ENCODE measurements at regions not wholly inside any gene's neighbourhood (a gene's known extent, or its start where the extent isn't known, plus 50 kb on each side); places are given as distances from the start of the nearest gene placed in this dataset.
A peak's percentile ranks its signal among the peaks of the same experiment; 100 is the strongest.

DNA sequence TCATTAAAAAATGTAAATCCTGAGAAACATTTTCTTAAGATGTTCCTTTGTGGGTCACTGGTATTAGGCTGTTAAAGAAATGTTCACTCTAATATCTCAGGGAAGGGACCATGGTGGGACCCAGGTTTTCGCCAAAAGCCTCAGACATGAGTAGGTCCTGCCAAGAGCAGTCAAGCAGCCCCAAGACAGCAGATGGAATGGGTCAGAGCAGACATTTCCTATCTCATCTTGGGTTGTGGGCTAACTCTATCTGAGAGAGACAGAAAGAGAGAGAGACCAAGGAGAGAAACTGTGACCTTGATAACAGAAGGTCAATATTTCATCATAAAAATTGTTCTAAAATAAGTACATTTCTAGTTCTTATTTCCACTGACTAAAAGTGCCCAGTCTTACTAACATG lies 661.7 kb downstream of the TSN start:
- no peak for DNase-seq (ENCODE audit: low spot score)

- no peak for DNase-seq (ENCODE audit: low spot score)
Measured at GRCh38 chr2:122421775-122422174, 666.3 kb downstream of the TSN start.

DNA sequence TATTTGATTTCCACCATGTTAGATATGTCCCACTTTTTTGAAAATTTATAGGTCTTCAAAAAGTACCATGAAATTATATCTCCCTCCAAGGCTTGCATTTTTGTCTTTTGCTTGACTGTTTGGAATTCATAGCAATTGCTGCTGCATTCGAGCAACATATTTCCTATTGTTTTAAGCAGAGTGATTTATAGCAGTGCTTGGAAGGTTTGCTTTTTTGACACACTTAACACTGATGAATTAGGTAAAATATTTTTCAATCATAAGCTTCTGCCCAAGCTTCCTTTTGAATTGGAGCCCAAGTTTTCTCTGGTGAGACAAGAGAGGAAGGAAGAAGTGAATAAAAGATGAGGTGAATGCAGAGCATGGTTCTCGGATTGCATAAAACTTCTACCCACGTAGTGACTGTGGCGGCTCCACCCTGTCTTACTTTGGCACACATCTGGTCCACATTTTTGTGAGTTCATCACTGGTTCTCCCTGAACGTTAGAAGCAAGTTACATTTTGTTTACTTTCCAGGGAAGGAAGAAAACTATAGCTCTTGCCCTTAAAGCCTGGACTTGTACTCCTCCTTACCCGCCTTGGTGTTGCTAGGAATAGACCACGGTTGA lies 667.0 kb downstream of the TSN start:
- peak; percentile 12 for DNase-seq (ENCODE audit: low spot score)

DNA sequence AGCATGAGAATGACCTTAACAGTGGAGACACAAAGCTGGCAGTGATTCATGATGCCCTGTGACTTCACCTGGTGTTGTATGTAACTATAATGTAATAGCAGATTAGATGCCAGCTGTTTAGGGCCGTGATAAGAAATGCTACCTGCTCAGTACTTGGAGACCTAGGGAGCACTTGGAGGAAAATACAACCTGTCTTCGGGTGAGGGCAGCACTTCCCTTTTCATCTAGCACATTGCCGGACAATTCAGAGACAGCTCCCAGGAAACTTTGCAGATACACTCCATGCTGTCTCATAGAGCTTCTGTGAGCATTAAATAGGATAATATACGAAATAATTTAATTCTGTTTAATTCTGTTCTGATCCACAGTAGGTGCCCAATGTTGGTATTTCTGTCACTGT lies 668.5 kb downstream of the TSN start:
- DNase-seq (ENCODE audit: low spot score): no peak

DNA sequence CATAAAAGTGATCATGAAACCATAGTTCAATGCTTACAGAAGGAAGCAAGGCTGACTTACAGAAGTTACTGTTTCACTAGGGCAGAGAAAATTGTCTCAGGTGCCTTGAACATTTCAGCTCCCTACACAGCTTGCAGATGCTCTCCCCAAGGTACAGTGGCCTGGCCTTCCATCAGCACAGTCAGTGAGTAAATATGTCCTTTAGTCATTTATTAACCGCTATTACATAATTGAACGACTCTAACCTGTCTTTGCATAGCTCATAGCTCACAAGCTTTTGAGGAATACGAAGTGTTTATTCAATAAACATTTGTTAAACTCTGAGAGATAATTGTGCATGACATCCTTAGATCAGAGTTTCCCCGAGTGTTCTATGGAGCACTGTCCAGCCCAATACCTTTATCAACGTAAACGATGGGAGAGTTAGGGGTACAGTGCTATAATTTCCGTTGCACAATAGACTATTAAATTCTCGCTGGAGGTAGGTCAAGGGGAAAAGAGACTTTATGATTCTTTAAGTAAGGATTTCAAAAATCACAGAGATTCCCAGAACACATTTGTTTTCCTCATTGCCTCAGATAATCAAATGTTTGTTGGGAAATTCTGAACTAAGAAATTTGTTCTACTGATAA lies 677.8 kb downstream of the TSN start:
- no peak for DNase-seq (ENCODE audit: low spot score)

- DNase-seq (ENCODE audit: low spot score): no peak
Measured at GRCh38 chr2:122445003-122445402, 689.6 kb downstream of the TSN start.

DNA sequence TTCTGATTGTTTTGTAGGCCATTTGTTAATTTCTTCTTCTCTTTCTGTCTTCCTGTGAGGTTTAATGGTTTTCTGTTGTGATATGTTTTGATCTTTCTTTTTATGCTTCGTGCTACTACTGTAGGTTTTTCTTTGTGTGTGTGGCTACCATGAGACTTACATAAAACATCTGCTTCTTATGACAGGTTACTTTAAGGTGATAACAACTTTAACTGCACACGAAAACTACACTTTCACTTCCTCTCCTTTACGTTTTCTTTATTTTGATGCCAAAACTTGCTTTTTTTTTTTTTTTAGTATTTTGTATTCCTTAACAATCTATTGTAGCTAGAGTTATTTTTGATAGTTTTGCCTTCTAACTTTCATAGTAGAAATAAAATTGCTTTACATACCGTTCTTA lies 691.3 kb downstream of the TSN start:
- no peak for DNase-seq (ENCODE audit: low spot score)

- no peak for DNase-seq (ENCODE audit: low spot score)
Measured at GRCh38 chr2:122447237-122447636, 691.8 kb downstream of the TSN start.

DNA sequence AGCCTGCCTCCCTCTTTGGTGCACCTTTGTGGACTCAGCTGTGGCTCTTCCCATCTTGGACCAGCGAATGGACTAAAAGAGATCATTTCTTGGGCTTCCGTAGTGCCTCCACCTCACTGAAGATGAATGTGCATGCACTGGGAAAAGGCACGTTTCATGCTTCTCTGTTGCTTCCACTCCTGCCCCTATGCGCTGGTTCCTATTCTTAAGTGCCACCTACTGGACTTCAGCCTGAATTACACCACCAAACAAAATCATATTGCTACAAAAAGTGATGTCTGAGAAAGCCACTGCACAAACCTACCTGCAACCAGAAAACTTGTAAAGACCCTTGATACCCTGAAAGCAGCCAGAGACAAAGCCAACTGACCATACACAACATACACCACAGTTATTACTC lies 695.6 kb downstream of the TSN start:
- no peak for DNase-seq (ENCODE audit: low spot score)

GRCh38 chr2:122451697-122452096 lies 696.2 kb downstream of the TSN start:
- no peak for DNase-seq (ENCODE audit: low spot score)

- no peak for DNase-seq (ENCODE audit: low spot score)
Measured at GRCh38 chr2:122469147-122469546, 713.7 kb downstream of the TSN start.

DNA sequence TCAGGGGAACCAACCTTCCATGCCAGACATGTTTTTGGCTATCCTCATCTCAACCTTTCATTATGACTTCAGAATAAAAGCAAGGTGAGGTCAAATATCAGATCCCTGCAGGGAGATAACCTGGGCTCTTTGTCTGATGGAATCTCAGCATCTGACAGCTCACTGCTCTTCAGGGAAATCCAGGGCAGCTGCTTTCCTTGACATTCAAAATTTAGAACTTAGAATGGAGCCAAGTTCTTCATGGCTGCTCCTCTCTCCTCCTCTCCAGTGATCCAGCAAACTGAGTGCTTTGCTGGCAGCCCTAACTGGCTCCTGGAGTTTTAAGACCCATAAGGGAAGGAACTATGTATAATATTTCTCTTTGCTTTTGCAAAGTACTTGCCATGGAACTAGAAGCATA lies 716.3 kb downstream of the TSN start:
- DNase-seq (ENCODE audit: low spot score): no peak

DNA sequence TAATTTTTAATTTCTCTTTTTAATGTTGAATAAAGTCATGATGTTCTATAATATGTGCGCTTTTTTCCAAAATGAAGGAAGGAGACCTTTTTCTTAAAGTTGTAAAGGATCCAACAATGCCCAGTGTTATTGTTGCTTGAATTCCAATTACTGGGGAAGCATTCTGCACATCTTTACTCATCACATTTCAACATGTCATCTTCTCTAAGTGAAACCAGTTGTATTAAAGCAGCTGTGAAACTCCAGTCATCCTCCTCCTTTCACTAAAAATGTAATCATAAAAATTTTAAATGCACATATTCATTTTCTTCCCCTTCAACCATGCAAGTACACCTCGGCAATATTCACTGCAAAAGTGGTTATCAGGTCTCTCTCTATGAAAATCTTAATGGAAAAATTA lies 722.7 kb downstream of the TSN start:
- no peak for DNase-seq (ENCODE audit: low spot score)

DNA sequence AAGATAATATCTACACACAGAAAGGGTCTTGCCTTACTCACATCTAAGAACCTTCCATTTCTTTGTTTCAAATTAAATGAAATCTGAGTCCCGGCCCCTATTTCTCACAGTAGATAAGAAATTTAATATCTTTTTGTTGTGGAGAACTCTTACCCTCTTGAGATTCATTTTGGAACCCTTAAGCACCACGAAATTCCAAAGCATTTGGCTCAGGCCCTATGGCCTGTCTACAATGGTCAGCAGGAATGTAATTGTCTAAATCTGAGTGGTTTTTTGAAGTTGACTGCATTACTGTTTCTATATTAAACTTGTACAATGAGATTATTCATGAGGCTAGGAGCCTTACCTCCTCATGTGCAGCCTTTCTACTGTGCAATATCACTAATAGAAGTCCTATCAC lies 723.3 kb downstream of the TSN start:
- no peak for DNase-seq (ENCODE audit: low spot score)

GRCh38 chr2:122480501-122481243 lies 725.2 kb downstream of the TSN start:
- DNase-seq (ENCODE audit: low spot score): no peak

- DNase-seq (ENCODE audit: low spot score): no peak
Measured at GRCh38 chr2:122481244-122481622, 725.8 kb downstream of the TSN start.

- no peak for DNase-seq (ENCODE audit: low spot score)
Measured at GRCh38 chr2:122481717-122482116, 726.3 kb downstream of the TSN start.

GRCh38 chr2:122486086-122486485 lies 730.6 kb downstream of the TSN start:
- DNase-seq (ENCODE audit: low spot score): no peak

GRCh38 chr2:122486705-122487415 lies 731.4 kb downstream of the TSN start:
- DNase-seq (ENCODE audit: low spot score): no peak

DNA sequence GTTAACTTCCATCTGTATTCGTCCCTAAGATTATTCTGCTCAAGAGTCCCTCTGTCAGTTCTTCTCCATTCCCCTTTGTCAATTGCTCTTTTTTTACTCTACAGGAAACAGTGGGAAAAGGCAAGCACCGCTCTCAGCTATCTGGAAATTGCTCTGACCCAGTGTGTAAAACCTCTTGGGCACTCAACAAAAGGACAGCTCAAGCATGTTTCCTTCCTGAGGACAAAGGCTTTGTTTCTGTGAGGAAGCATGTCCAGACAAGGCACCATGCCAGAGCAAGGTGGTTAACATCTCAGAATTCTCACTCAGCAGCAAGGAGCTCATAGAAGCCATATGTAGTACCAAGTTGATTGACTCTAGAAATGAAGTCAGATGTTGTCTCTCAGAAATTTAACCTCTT lies 735.6 kb downstream of the TSN start:
- no peak for DNase-seq (ENCODE audit: low spot score)

DNA sequence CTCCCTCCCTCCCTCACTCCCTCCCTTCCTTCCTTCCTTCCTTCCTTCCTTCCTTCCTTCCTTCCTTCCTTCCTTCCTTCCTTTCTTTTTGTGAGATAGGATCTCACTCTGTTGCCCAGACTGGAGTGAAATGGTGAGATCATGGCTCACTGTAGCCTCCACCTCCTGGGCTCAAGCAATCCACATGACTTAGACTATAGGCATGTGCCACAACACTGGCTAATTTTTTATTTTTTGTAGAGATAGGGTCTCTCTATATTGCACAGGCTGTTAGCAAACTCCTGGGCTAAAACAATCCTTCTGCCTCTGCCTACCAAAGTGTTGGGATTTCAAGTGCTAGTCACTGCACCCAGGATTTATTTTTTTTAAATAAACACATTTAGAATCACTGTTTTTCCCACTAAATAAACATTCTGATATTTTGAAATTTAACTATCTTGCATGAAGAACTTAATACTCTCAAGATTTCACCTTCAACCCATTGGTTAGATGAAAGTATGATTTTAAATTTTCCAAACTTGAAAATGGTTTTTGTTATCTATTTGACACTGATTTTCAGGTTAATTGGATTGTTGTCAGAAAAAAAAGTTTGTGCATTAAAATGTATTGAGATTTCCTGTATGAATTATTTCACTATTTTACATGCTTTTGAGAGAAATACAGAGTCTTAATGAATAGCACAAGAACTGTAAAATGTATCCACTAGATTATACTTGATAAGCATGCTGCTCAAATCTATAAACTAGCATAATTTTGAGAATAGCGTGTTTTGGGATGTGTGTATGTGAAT lies 745.1 kb downstream of the TSN start:
- DNase-seq (ENCODE audit: low spot score): no peak

DNA sequence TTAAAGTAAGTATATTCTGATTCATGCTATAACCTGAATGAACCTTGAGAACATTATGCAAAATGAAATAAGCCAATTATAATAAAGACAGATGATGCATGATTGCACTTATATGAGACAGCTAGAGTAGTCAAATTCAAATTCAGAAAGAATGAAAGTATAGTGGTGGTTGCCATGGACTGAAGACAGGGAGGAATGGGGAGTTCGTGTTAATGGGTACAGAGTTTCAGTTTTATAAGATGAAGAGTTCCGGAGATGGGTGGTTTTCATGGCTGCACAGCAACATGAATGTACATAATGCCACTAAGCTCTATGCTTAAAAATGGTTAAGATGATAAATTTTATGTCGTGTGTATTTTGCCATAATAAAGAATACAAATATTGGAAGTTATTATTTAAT lies 751.2 kb downstream of the TSN start:
- no peak for DNase-seq (ENCODE audit: low spot score)
